Mucosa of descending colon (tissue), 3 donors: ENCODE measurements at regions not wholly inside any gene's neighbourhood (a gene's known extent, or its start where the extent isn't known, plus 50 kb on each side); places are given as distances from the start of the nearest gene placed in this dataset.
A peak's percentile ranks its signal among the peaks of the same experiment; 100 is the strongest.

Experiments used
- ATAC-seq: fragments of 200-7000 bp; cut with Tn5 transposase; one replicate; pipeline ENCODE4 v1.9.1; 2020; ENCODE audit warnings: mild to moderate bottlenecking, moderate library complexity
- DNase-seq, 3 donors: peaks; one replicate each; pipeline ENCODE4 v3.0.0-alpha.2; 2020
- H3K36me3 ChIP-seq: fragments of 200-600 bp; one replicate; pipeline ENCODE4 v1.8.0; 2021; ENCODE audit warnings: low read depth, mild to moderate bottlenecking
- H3K4me1 ChIP-seq: fragments of 200-600 bp; one replicate; pipeline ENCODE4 v1.8.0; 2021; ENCODE audit warnings: low read depth, mild to moderate bottlenecking
- H3K4me3 ChIP-seq: fragments of 200-600 bp; one replicate; pipeline ENCODE4 v1.8.0; 2021; ENCODE audit warnings: mild to moderate bottlenecking
- H3K9me3 ChIP-seq: fragments of 200-600 bp; one replicate; pipeline ENCODE4 v1.8.0; 2021; ENCODE audit warnings: mild to moderate bottlenecking
- intact Hi-C, 2 donors: fragments of 100-400 bp; cut with DNase I in 1 of 2; cut with micrococcal nuclease in 1 of 2; formaldehyde crosslinking; loops; one replicate each; pipeline versions ENCODE4 v1.11.0 to v1.11.1; 2022; cut with DNase I, micrococcal nuclease
- TF ChIP-seq, protein P1 (sequence below): fragments of 200-600 bp; IDR thresholded peaks from one replicate; pipeline ENCODE4 v1.8.0; 2022; ENCODE audit warnings: antibody characterized with exemption, mild to moderate bottlenecking
- donor health status: DM: no; HTN: no; CAD: no; lungs with moderate emphysema.
- donor health status: DM: no; HTN: no; CAD: no.
- donor health status: DM: no; HTN: yes; CAD: no.

DNA sequence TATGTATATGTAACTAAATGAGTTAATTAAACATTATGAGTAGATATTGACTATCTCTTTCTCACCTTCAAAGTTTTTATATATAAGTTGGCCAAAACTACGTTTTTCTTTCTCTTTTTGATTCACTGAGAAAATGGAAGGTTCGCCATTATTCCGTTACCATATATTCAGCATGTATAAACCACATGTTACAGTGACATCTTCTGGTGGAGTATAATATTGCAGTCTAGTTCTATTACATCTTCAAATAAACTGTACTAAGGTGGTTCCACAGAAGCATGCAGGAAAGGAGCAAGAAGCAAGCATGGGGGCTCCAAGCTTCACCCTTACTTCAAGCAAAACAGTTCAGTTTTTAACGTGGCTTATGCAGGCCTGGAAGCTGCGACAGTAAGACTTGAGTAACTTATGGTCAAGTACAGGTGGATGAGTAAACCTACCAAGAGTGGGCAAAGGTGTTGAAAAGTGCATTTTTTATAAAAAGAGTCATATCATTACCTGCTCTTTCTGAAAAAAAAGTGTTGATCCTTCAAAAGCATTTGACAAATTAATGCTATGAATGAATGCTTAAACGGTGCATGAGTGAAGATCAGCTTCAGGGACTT is 129.8 kb upstream of the RAB6C start:
- Histone ChIP-seq H3K9me3 (no peaks in the 10 kb centered on the region), H3K36me3 (no peaks in the 10 kb centered on the region), H3K4me1 (no peaks in the 10 kb centered on the region), H3K4me3 (no peak overlapping the region)
- DNase-seq = no peak
- peak; percentile 77 for ATAC-seq
- intact Hi-C loops = loop anchor here in 1 of 2 donors (10.0 kb wide), 1 partner anchor 95 kb away; no protein-coding TSS in a partner anchor
- TF ChIP-seq, protein P1, sequence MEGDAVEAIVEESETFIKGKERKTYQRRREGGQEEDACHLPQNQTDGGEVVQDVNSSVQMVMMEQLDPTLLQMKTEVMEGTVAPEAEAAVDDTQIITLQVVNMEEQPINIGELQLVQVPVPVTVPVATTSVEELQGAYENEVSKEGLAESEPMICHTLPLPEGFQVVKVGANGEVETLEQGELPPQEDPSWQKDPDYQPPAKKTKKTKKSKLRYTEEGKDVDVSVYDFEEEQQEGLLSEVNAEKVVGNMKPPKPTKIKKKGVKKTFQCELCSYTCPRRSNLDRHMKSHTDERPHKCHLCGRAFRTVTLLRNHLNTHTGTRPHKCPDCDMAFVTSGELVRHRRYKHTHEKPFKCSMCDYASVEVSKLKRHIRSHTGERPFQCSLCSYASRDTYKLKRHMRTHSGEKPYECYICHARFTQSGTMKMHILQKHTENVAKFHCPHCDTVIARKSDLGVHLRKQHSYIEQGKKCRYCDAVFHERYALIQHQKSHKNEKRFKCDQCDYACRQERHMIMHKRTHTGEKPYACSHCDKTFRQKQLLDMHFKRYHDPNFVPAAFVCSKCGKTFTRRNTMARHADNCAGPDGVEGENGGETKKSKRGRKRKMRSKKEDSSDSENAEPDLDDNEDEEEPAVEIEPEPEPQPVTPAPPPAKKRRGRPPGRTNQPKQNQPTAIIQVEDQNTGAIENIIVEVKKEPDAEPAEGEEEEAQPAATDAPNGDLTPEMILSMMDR = peak; percentile 37

DNA sequence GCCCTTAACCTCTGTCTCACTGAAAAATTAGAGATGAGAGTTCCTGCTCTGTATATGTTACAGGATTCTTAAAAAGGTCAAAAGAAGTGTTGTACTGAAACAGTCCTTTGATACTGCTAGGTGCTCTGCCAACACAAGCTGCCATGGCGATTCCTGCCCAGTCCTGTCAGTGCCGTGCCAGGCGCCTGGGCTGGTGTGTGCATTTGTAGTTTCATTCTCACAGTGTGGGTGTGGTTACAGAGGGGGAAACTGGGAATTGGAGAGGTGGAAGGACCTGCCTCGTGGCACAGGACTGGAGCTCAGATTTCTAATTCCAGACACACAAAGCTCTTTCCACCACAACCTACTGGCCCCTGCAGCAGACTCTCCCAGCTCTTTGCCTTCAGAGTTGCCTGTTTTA is 122.3 kb upstream of the RAB6C start:
- no peaks in the 10 kb centered on the region for H3K4me1 ChIP-seq
- no peak for DNase-seq
- intact Hi-C loops = loop anchor here in 1 of 2 donors (10.0 kb wide), 1 partner anchor 102 kb away; no protein-coding TSS in a partner anchor
- peak; percentile 12 for ATAC-seq
- no peaks in the 10 kb centered on the region for H3K9me3 ChIP-seq
- no peak overlapping the region for H3K4me3 ChIP-seq
- TF ChIP-seq, protein P1 = no peak
- no peaks in the 10 kb centered on the region for H3K36me3 ChIP-seq

DNA sequence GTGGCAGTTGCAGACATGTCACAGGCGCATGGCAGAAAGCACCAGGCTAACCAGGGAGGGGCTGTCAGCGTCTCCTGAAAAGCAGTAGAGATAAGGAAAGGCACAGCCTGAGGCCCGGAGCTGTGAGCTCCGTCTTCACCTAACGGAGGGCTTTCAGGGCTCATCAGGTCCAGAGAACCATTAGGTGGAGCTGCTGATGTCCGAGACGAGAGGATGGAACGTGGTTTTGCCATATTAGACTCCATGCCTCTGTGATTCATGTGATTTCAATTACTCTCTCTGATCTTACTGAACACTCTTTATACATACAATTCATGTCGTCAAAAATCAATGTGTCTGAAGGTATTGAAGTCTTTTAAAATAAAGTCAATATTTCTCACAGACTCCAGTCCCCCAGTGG is 120.3 kb upstream of the RAB6C start:
- H3K36me3 ChIP-seq = no peaks in the 10 kb centered on the region
- intact Hi-C loops = loop anchor here in 1 of 2 donors (10.0 kb wide), 1 partner anchor 104 kb away; no protein-coding TSS in a partner anchor
- TF ChIP-seq, protein P1 = no peak
- no peaks in the 10 kb centered on the region for H3K9me3 ChIP-seq
- DNase-seq = no peak
- no peak overlapping the region for H3K4me3 ChIP-seq
- ATAC-seq = no peak
- H3K4me1 ChIP-seq = no peaks in the 10 kb centered on the region

DNA sequence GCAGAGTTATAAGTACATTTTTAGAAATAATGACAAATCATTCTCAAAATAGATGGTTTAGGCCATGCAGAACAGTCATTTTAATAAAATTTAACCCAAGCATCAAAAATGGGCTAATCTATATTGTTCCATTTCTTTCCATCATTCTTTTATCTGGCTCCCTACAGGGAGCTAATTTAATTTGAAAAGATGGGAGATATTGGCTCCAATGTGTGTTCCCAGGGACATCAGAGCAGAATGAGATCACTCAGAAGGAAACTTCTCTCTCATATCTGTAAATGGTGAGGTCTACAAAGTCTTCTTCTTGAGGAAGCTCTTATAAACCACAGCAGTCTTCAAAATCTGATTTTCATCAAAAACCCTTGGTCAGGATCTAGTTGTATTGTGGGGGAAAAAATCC is 119.4 kb upstream of the RAB6C start:
- DNase-seq (no peak), ATAC-seq (no peak)
- no peak overlapping the region for H3K4me3 ChIP-seq
- no peaks in the 10 kb centered on the region for H3K9me3 ChIP-seq
- intact Hi-C loops = no loop called here
- no peaks in the 10 kb centered on the region for H3K36me3 ChIP-seq
- TF ChIP-seq, protein P1 = no peak
- no peaks in the 10 kb centered on the region for H3K4me1 ChIP-seq

DNA sequence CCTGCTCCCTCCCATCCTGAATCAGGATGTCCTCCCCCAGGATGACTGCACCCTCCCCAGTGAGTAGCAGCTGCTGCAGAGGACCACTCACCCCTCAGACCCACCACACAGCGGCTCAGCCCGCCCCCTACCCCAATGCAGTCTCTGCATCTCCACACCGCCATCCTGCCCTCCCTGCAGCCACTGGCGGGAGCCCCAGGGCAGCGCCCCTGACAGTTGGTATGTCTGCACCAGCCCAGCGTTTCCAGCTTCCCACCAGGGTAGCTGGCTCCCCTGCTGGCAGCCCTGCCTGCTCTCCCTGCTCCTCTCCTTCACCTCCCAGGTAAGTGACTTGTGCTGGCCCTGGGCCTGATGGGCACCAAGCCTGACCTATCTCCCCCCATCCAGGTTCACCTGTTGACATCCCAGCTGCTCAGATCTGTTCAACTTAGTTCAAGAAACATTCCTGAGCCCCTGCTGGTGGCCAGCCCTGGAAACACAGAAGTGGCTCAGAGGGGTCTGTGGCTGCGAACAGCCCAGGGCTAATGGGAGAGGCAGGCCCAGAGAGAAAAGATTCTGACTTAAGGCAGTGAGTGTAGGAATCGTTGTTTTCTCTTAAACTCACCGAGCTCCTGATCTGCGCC is 117.7 kb upstream of the RAB6C start:
- ATAC-seq (no peak), DNase-seq (no peak)
- no peaks in the 10 kb centered on the region for H3K9me3 ChIP-seq
- no peak overlapping the region for H3K4me3 ChIP-seq
- no peaks in the 10 kb centered on the region for H3K4me1 ChIP-seq
- H3K36me3 ChIP-seq = no peaks in the 10 kb centered on the region
- TF ChIP-seq, protein P1 = no peak
- intact Hi-C loops = no loop called here
